A549 (cell line): ENCODE measurements at regions not wholly inside any gene's neighbourhood (a gene's known extent, or its start where the extent isn't known, plus 50 kb on each side); places are given as distances from the start of the nearest gene placed in this dataset.

Source experiments
- ATAC-seq, 2 experiments: fragments of 200-7000 bp in 1 of 2; fragments of >200 bp in 1 of 2; cut with Nextera tagmentation in 1 of 2; cut with Tn5 transposase in 1 of 2; 3 replicates each; pipeline versions ENCODE4 v1.8.0 to v1.9.1; 2018 to 2020; ENCODE audit warnings: mild to moderate bottlenecking in 1 of 2, moderate library complexity in 1 of 2
- CTCF ChIA-PET: fragments of 300-600 bp; sonication (Branson Sonifier 250); formaldehyde crosslinking; extraction: SDS; loops from one replicate; lab custom pipeline; 2021; ENCODE audit warnings: antibody characterized with exemption, inconsistent platforms; lab: Yijun Ruan, JAX
- POLR2A ChIA-PET: fragments of 350-600 bp; formaldehyde crosslinking; extraction: SDS; loops from one replicate; lab custom pipeline; 2021; ENCODE audit warnings: antibody characterized with exemption, inconsistent platforms; lab: Yijun Ruan, JAX
- DNase-seq, 2 experiments: peaks; one replicate each; pipeline versions ENCODE4 v3.0.0 to v3.0.0-alpha.2; 2011 to 2016; ENCODE audit warnings: low read depth in 1 of 2, low spot score in 1 of 2
- FAIRE-seq: peaks from 2 replicates; lab custom pipeline; 2011; peaks lifted over from hg19 to GRCh38; lab: Jason Lieb, UNC
- H3K27ac ChIP-seq, 2 experiments: fragments of >200 bp; sonication (Bioruptor Twin); formaldehyde crosslinking; 3 replicates each; pipeline ENCODE4 v1.5.1; 2016 to 2017
- H3K4me1 ChIP-seq: fragments of >200 bp; sonication (Bioruptor Twin); formaldehyde crosslinking; 3 replicates; pipeline ENCODE4 v1.6.1; 2016
- H3K4me2 ChIP-seq: fragments of >200 bp; sonication (Bioruptor Twin); formaldehyde crosslinking; 3 replicates; pipeline ENCODE4 v1.6.1; 2016
- H3K4me3 ChIP-seq: fragments of >200 bp; sonication (Bioruptor Twin); formaldehyde crosslinking; 3 replicates; pipeline ENCODE4 v1.5.1; 2016
- H3K9me3 ChIP-seq: fragments of >200 bp; sonication (Bioruptor Twin); formaldehyde crosslinking; 3 replicates; pipeline ENCODE4 v1.6.1; 2016
- BHLHE40 ChIP-seq: IDR thresholded peaks from 2 replicates; pipeline ENCODE4 v1.6.1; 2012; ENCODE audit warnings: low read depth, low read length, inconsistent platforms
- CBX8 ChIP-seq: fragments of 200-600 bp; sonication (generic); IDR thresholded peaks from 2 replicates; pipeline ENCODE4 v1.6.1; 2016
- CEBPB ChIP-seq, 2 experiments: fragments of >200 bp in 1 of 2; sonication (Bioruptor Twin) in 1 of 2; formaldehyde crosslinking in 1 of 2; IDR thresholded peaks; 2 replicates each; pipeline ENCODE4 v1.6.1; 2012 to 2016
- CTCF ChIP-seq: fragments of >200 bp; sonication (Bioruptor Twin); formaldehyde crosslinking; IDR thresholded peaks from 3 replicates; pipeline ENCODE4 v1.5.1; 2016
- EHF ChIP-seq: fragments of 250-450 bp; sonication (Bioruptor Pico); IDR thresholded peaks from 2 replicates; pipeline ENCODE4 v1.5.0; 2020; ENCODE audit warnings: mild to moderate bottlenecking
- GATA3 ChIP-seq: IDR thresholded peaks from 2 replicates; pipeline ENCODE4 v1.6.1; 2012; ENCODE audit warnings: borderline replicate concordance
- JUN ChIP-seq, 2 experiments: fragments of >200 bp; sonication (Bioruptor Twin); formaldehyde crosslinking; IDR thresholded peaks; 2 replicates in 1 of 2; 3 replicates in 1 of 2; pipeline ENCODE4 v1.6.1; 2016 to 2017
- NFE2L2 ChIP-seq: fragments of 150-350 bp; conservative IDR thresholded peaks from 2 replicates; pipeline ENCODE4 v1.6.1; 2014; ENCODE audit warnings: low read length
- PBX3 ChIP-seq: IDR thresholded peaks from 2 replicates; pipeline ENCODE4 v1.6.1; 2012
- PHF8 ChIP-seq: fragments of 200-600 bp; sonication (generic); IDR thresholded peaks from 2 replicates; pipeline ENCODE4 v1.6.1; 2016; ENCODE audit warnings: low read depth, mild to moderate bottlenecking, antibody characterized with exemption, moderate library complexity, borderline replicate concordance
- POLR2A ChIP-seq: IDR thresholded peaks from 2 replicates; pipeline ENCODE4 v1.6.1; 2012; ENCODE audit warnings: mild to moderate bottlenecking, low read length
- RCOR1 ChIP-seq: fragments of 150-350 bp; IDR thresholded peaks from 2 replicates; pipeline ENCODE4 v1.6.1; 2014; ENCODE audit warnings: antibody characterized with exemption, low read length, low read depth
- SMC3 ChIP-seq: fragments of >200 bp; sonication (Bioruptor Twin); formaldehyde crosslinking; IDR thresholded peaks from 3 replicates; pipeline ENCODE4 v1.6.1; 2018; ENCODE audit warnings: inconsistent platforms
- ZC3H11A ChIP-seq: fragments of 450-650 bp; IDR thresholded peaks from 2 replicates; pipeline ENCODE4 v1.6.1; 2014; ENCODE audit warnings: antibody characterized with exemption, mild to moderate bottlenecking
- ZSCAN20 ChIP-seq: fragments of 250-450 bp; sonication (Bioruptor Pico); IDR thresholded peaks from 2 replicates; pipeline ENCODE4 v1.8.0; 2022; ENCODE audit warnings: mild to moderate bottlenecking, moderate library complexity
- WGBS: methylation state at CpG from one replicate; pipeline ENCODE4 v1.1.6; 2017; ENCODE audit errors: missing lambda C conversion rate; 5-methylcytosine and 5-hydroxymethylcytosine counted together

GRCh38 chr1:232269988-232270387 lies 359.9 kb downstream of the SIPA1L2 start:
- ChIA-PET CTCF (interaction anchor here (2.1 kb wide), 1 partner anchor 11 kb away, joined by 5 read pairs; no protein-coding TSS in a partner anchor), POLR2A (no interaction called here)
- FAIRE-seq (no peak), DNase-seq (no peak), ATAC-seq (no peak)
- no peak for TF ChIP-seq JUN (IDR thresholded peaks at IDR 0.05)
- no peak for TF ChIP-seq CTCF
- TF ChIP-seq RCOR1 = no peak
- TF ChIP-seq PBX3 = no peak
- TF ChIP-seq NFE2L2 = no peak
- Histone ChIP-seq H3K4me2 (no peak overlapping the region), H3K27ac (no peak overlapping the region), H3K4me3 (no peak overlapping the region), H3K4me1 (no peaks in the 10 kb centered on the region), H3K9me3 (no peaks in the 10 kb centered on the region)
- 83% methylated on average over 2 of the region's 2 CpGs for WGBS

GRCh38 chr1:232267837-232268598 lies 361.9 kb downstream of the SIPA1L2 start:
- FAIRE-seq = no peak
- Histone ChIP-seq H3K4me3 (no peak overlapping the region), H3K4me1 (no peaks in the 10 kb centered on the region), H3K4me2 (no peak overlapping the region), H3K9me3 (no peaks in the 10 kb centered on the region), H3K27ac (no peak overlapping the region)
- CTCF ChIA-PET = no interaction called here
- TF ChIP-seq CEBPB (IDR thresholded peaks at IDR 0.05) (peak in 1 of 2 experiments; percentile 48; a peak in 1 of 4 replicates), PHF8 (no peak)
- WGBS = 86% methylated on average over 4 of the region's 4 CpGs
- no peak for ATAC-seq
- no peak for DNase-seq
- POLR2A ChIA-PET = no interaction called here

- DNase-seq = no peak
- TF ChIP-seq EHF (CRISPR knock-in tag) = no peak
- TF ChIP-seq CTCF = no peak
- TF ChIP-seq ZC3H11A = no peak
- TF ChIP-seq GATA3 = no peak
- TF ChIP-seq CBX8 = no peak
- no peak for TF ChIP-seq ZSCAN20 (CRISPR knock-in tag)
- TF ChIP-seq POLR2A = no peak
- TF ChIP-seq SMC3 = no peak
- TF ChIP-seq BHLHE40 = no peak
- ChIA-PET CTCF (no interaction called here), POLR2A (no interaction called here)
- 42% methylated on average over 5 of the region's 5 CpGs for WGBS
- no peak for FAIRE-seq
- Histone ChIP-seq H3K9me3 (no peaks in the 10 kb centered on the region), H3K4me3 (no peak overlapping the region), H3K27ac (no peak overlapping the region), H3K4me1 (no peaks in the 10 kb centered on the region), H3K4me2 (no peak overlapping the region)
- no peak for ATAC-seq
These were observed 362.7 kb downstream of the SIPA1L2 start for GRCh38 chr1:232267092-232267836.
